H9 (cell line): ENCODE measurements at regions not wholly inside any gene's neighbourhood (a gene's known extent, or its start where the extent isn't known, plus 50 kb on each side); places are given as distances from the start of the nearest gene placed in this dataset.

Experiments used
- DNase-seq: peaks from one replicate; pipeline ENCODE4 v3.0.0-alpha.2; 2017
- H2AFZ ChIP-seq: one replicate; pipeline ENCODE4 v1.6.1; 2013; ENCODE audit warnings: mild to moderate bottlenecking, low read length, control low read depth, moderate library complexity
- H2AK5ac ChIP-seq: 2 replicates; pipeline ENCODE4 v1.6.1; 2013; ENCODE audit warnings: low read length, control low read depth, mixed read lengths; ENCODE audit not compliant: insufficient read length
- H2BK120ac ChIP-seq: one replicate; pipeline ENCODE4 v1.6.1; 2013; ENCODE audit warnings: low read depth, mild to moderate bottlenecking, low read length, control low read depth, inconsistent platforms; ENCODE audit not compliant: poor library complexity, severe bottlenecking
- H2BK12ac ChIP-seq: 2 replicates; pipeline ENCODE4 v1.6.1; 2013; ENCODE audit warnings: low read length, control low read depth, mixed read lengths, low read depth; ENCODE audit not compliant: insufficient read length
- H2BK15ac ChIP-seq: 2 replicates; pipeline ENCODE4 v1.6.1; 2013; ENCODE audit warnings: low read depth, low read length, control low read depth
- H2BK20ac ChIP-seq: one replicate; pipeline ENCODE4 v1.6.1; 2013; ENCODE audit warnings: low read depth, mild to moderate bottlenecking, low read length, control low read depth, inconsistent platforms; ENCODE audit not compliant: poor library complexity, severe bottlenecking
- H2BK5ac ChIP-seq: 2 replicates; pipeline ENCODE4 v1.6.1; 2013; ENCODE audit warnings: low read length, control low read depth, mixed read lengths; ENCODE audit not compliant: insufficient read length
- H3K14ac ChIP-seq: 2 replicates; pipeline ENCODE4 v1.6.1; 2013; ENCODE audit warnings: low read length, control low read depth; ENCODE audit not compliant: insufficient read depth
- H3K18ac ChIP-seq: 2 replicates; pipeline ENCODE4 v1.6.1; 2013; ENCODE audit warnings: low read depth, mild to moderate bottlenecking, mixed read lengths, low read length, control low read depth; ENCODE audit not compliant: insufficient read length
- H3K23ac ChIP-seq: 2 replicates; pipeline ENCODE4 v1.6.1; 2013; ENCODE audit warnings: low read length, control low read depth, mixed read lengths, low read depth; ENCODE audit not compliant: insufficient read length
- H3K23me2 ChIP-seq: 2 replicates; pipeline ENCODE4 v1.6.1; 2013; ENCODE audit warnings: low read depth, mild to moderate bottlenecking, mixed read lengths, low read length, control low read depth; ENCODE audit not compliant: insufficient read length, poor library complexity, severe bottlenecking
- H3K27ac ChIP-seq: 2 replicates; pipeline ENCODE4 v1.5.1; 2013; ENCODE audit warnings: low read length, control low read depth, mixed read lengths, low read depth; ENCODE audit not compliant: insufficient read length
- H3K27me3 ChIP-seq: 2 replicates; pipeline ENCODE4 v1.6.1; 2013; ENCODE audit warnings: low read length, control low read depth, inconsistent platforms; ENCODE audit not compliant: insufficient read depth
- H3K4ac ChIP-seq: 2 replicates; pipeline ENCODE4 v1.6.1; 2013; ENCODE audit warnings: low read depth, mild to moderate bottlenecking, control low read depth, inconsistent platforms, low read length, moderate library complexity
- H3K4me1 ChIP-seq: 2 replicates; pipeline ENCODE4 v1.6.1; 2013; ENCODE audit warnings: low read length, control low read depth, inconsistent platforms; ENCODE audit not compliant: insufficient read depth
- H3K4me2 ChIP-seq: 2 replicates; pipeline ENCODE4 v1.6.1; 2013; ENCODE audit warnings: low read length, control low read depth, mixed read lengths; ENCODE audit not compliant: insufficient read length, insufficient read depth
- H3K56ac ChIP-seq: 2 replicates; pipeline ENCODE4 v1.6.1; 2013; ENCODE audit warnings: low read depth, mild to moderate bottlenecking, mixed read lengths, low read length, control low read depth; ENCODE audit not compliant: insufficient read length
- H3K79me1 ChIP-seq: 2 replicates; pipeline ENCODE4 v1.6.1; 2013; ENCODE audit warnings: low read depth, mild to moderate bottlenecking, moderate library complexity, low read length, control low read depth, inconsistent platforms; ENCODE audit not compliant: insufficient read depth, poor library complexity, severe bottlenecking
- H3K79me2 ChIP-seq: 2 replicates; pipeline ENCODE4 v1.6.1; 2013; ENCODE audit warnings: low read length, control low read depth, inconsistent platforms; ENCODE audit not compliant: insufficient read depth
- H3K9ac ChIP-seq: 2 replicates; pipeline ENCODE4 v1.6.1; 2013; ENCODE audit warnings: low read length, control low read depth, mixed read lengths; ENCODE audit not compliant: insufficient read length; ENCODE audit errors: extremely low read depth
- H3K9me3 ChIP-seq: one replicate; pipeline ENCODE4 v1.6.1; 2013; ENCODE audit warnings: low read depth, low read length, inconsistent platforms; ENCODE audit not compliant: control insufficient read depth
- H3T11ph ChIP-seq: one replicate; pipeline ENCODE4 v1.6.1; 2013; ENCODE audit warnings: mild to moderate bottlenecking, low read length, control low read depth, inconsistent platforms
- H4K20me1 ChIP-seq: one replicate; pipeline ENCODE4 v1.6.1; 2013; ENCODE audit not compliant: control insufficient read depth, insufficient read length, insufficient read depth
- H4K5ac ChIP-seq: 2 replicates; pipeline ENCODE4 v1.6.1; 2013; ENCODE audit warnings: low read depth, mild to moderate bottlenecking, mixed read lengths, low read length, control low read depth; ENCODE audit not compliant: insufficient read length
- H4K8ac ChIP-seq: replicated peaks from 2 replicates; pipeline ENCODE4 v1.6.1; 2013; ENCODE audit warnings: low read length, control low read depth, mixed read lengths, low read depth; ENCODE audit not compliant: insufficient read length
- H4K91ac ChIP-seq: 2 replicates; pipeline ENCODE4 v1.6.1; 2013; ENCODE audit warnings: low read depth, mild to moderate bottlenecking, moderate library complexity, mixed read lengths, low read length, control low read depth; ENCODE audit not compliant: insufficient read length
- H3K27ac Mint-ChIP-seq, 3 experiments: 2 replicates in 2 of 3; 3 replicates in 1 of 3; pipeline ENCODE4 v1.8.0; 2020 to 2021; ENCODE audit warnings: mixed read lengths in 3 of 3, mild to moderate bottlenecking in 1 of 3, moderate library complexity in 1 of 3
- H3K27me3 Mint-ChIP-seq: 2 replicates; pipeline ENCODE4 v1.8.0; 2021; ENCODE audit warnings: low read depth, mild to moderate bottlenecking, moderate library complexity, mixed read lengths
- H3K36me3 Mint-ChIP-seq, 3 experiments: 2 replicates in 2 of 3; 3 replicates in 1 of 3; pipeline ENCODE4 v1.8.0; 2020 to 2021; ENCODE audit warnings: low read depth in 3 of 3, mixed read lengths in 3 of 3; ENCODE audit not compliant: insufficient read depth in 1 of 3
- H3K4me1 Mint-ChIP-seq, 2 experiments: 2 replicates each; pipeline ENCODE4 v1.8.0; 2020; ENCODE audit warnings: mixed read lengths in 2 of 2
- H3K4me3 Mint-ChIP-seq, 2 experiments: 2 replicates in 1 of 2; 3 replicates in 1 of 2; pipeline ENCODE4 v1.8.0; 2020 to 2021; ENCODE audit warnings: mild to moderate bottlenecking in 2 of 2, mixed read lengths in 2 of 2, moderate library complexity in 1 of 2
- H3K9me3 Mint-ChIP-seq, 2 experiments: 2 replicates in 1 of 2; 3 replicates in 1 of 2; pipeline ENCODE4 v1.8.0; 2020; ENCODE audit warnings: mild to moderate bottlenecking in 2 of 2, mixed read lengths in 2 of 2, moderate library complexity in 1 of 2
- WGBS: extraction: QIAGEN DNeasy Blood & Tissue Kit; methylation state at CpG from one replicate; pipeline ENCODE4 v1.1.7; 2013; ENCODE audit warnings: missing lambda C conversion rate, low lambda C conversion rate, mixed read lengths; ENCODE audit not compliant: insufficient read length; ENCODE audit errors: extremely low coverage; 5-methylcytosine and 5-hydroxymethylcytosine counted together
- TF ChIP-seq, protein P1 (sequence below): fragments of 200-600 bp; sonication (generic); conservative IDR thresholded peaks from 3 replicates; pipeline ENCODE4 v1.8.0; 2021; ENCODE audit warnings: antibody characterized with exemption, mild to moderate bottlenecking

- Histone ChIP-seq H2AFZ (no peak overlapping the region), H2BK5ac (no peak overlapping the region), H3K4me1 (no peaks in the 10 kb centered on the region; the same call in 1 of the 2 replicates), H2BK12ac (no peak overlapping the region), H4K5ac (no peak overlapping the region), H3K56ac (no peak overlapping the region), H2BK15ac (no peak overlapping the region), H3K79me1 (no peaks in the 10 kb centered on the region), H3K9me3 (no peaks in the 10 kb centered on the region), H2BK120ac (no peak overlapping the region), H3T11ph (no peak overlapping the region), H4K8ac (no peak overlapping the region), H3K23ac (no peak overlapping the region), H2AK5ac (no peak overlapping the region), H3K9ac (no peak overlapping the region), H4K91ac (no peak overlapping the region), H3K4me2 (no peak overlapping the region), H3K27me3 (no peaks in the 10 kb centered on the region), H3K4ac (no peak overlapping the region), H4K20me1 (no peaks in the 10 kb centered on the region), H3K79me2 (no peaks in the 10 kb centered on the region), H3K27ac (no peak overlapping the region), H3K23me2 (no peaks in the 10 kb centered on the region), H3K14ac (no peak overlapping the region), H3K18ac (no peak overlapping the region), H2BK20ac (no peak overlapping the region)
- no peak overlapping the region for H3K27ac Mint-ChIP-seq
- no peak overlapping the region for H3K4me3 Mint-ChIP-seq
- WGBS = no CpG with 5 or more reads among the region's 1 CpG
- no peaks in the 10 kb centered on the region for H3K27me3 Mint-ChIP-seq
- H3K9me3 Mint-ChIP-seq = peaks cover 10 to 20% of the 10 kb centered on the region in 2 experiments
- DNase-seq = no peak
- TF ChIP-seq, protein P1, sequence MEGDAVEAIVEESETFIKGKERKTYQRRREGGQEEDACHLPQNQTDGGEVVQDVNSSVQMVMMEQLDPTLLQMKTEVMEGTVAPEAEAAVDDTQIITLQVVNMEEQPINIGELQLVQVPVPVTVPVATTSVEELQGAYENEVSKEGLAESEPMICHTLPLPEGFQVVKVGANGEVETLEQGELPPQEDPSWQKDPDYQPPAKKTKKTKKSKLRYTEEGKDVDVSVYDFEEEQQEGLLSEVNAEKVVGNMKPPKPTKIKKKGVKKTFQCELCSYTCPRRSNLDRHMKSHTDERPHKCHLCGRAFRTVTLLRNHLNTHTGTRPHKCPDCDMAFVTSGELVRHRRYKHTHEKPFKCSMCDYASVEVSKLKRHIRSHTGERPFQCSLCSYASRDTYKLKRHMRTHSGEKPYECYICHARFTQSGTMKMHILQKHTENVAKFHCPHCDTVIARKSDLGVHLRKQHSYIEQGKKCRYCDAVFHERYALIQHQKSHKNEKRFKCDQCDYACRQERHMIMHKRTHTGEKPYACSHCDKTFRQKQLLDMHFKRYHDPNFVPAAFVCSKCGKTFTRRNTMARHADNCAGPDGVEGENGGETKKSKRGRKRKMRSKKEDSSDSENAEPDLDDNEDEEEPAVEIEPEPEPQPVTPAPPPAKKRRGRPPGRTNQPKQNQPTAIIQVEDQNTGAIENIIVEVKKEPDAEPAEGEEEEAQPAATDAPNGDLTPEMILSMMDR = no peak
- H3K36me3 Mint-ChIP-seq = peaks cover 0 to 22% (median 8%) of the 10 kb centered on the region in 3 experiments
- peaks cover 14 to 19% of the 10 kb centered on the region in 2 experiments for H3K4me1 Mint-ChIP-seq
Observed at GRCh38 chr6:158876886-158877285, 57.7 kb upstream of the EZR start.
